ENCODE measurements at regions not wholly inside any gene's neighbourhood (a gene's known extent, or its start where the extent isn't known, plus 50 kb on each side); places are given as distances from the start of the nearest gene placed in this dataset.

DNA sequence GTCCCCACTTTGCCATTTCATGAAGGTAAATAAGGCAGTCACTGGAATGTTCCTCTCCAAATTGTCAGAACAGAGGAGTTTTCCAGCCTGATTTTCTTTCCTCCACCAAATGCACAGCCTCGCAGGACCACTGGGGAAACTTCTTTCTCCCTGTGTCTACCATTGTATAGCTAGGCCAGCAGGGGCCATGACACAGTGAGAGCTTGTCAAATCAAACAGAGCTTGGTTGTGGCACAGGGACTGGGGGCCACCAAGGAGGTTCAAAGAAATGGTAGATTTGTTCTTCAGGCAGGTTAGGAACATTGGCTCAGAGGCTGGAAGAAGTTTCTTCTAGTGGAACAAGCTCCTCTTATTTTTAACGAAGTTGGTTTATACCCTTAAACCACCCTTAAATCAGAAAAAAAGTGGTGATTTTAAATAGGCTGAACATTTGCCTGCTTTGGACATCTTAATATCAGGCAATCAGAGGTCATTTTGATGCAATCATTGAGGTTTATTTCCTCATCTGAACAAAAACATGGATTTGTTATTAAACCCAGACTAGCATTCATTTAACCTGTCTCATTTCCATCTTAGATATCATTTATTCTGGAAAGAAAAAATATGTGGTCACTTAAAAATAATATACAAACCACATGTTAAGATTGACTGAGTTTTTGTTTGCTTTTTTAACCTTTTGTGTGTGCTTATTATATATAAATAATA lies 105.6 kb downstream of the GTPBP8 start:
- no peak for DNase-seq

DNA sequence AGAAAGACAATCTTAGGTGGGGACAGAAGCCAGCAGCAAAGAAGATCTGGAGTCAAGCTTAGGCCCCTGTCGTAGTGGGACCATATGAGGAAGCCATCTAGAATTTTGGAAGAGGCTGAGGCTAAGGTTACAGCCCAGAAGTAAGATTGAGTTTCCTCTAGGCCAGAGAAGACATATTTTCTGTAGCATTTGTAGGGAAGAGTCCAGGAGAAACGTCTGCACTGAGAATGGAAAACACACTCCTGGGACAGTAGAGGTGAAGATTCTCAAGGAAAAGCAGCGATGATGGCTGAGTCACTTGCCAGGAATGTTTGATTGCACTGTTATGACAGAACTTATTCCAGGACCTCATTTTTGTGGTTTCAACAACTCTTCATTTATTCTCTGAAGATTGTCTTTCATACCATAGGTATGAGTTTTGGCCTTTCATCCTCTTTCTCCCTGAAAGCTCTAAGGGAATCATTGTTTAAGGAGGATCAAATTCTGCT lies 107.2 kb downstream of the GTPBP8 start:
- DNase-seq = no peak

DNA sequence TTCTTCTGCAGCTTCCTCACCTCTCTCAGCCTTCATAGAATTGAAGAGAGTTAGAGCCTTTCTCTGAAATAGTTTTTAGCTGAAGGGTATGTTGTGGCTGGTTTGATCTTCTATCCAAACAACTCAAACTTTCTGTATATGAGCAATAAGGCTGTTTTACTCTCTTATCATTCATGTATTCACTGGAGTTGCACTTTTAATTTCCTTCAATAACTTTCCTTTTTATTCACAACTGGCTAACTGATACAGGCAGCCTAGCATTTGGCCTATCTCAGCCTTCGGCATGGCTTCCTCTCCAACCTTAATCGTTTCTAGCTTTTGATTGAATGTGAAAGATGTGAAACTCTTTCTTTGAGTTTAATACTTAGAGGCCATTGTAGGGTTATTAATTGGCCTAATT lies 109.3 kb downstream of the GTPBP8 start:
- DNase-seq = no peak

DNA sequence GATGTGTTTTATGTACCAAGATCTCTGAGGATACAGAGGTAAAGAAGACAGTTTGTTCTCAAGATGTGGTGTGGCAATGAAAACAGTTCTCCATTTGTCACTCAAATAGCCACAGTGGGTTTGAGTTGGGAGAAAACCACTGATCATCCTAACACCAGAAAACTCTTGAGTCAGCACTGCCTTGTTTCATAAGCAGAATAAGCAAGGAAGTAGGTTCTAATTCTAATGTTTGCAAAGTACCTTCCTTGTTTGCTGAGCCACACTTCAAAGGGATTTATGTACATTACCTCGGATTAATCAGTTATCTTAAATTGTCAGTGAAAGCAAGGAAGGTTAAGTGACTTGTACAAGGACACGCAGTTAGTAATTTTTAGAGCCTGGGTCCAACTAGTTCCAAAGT lies 107.8 kb upstream of the BOC start:
- DNase-seq = no peak

DNA sequence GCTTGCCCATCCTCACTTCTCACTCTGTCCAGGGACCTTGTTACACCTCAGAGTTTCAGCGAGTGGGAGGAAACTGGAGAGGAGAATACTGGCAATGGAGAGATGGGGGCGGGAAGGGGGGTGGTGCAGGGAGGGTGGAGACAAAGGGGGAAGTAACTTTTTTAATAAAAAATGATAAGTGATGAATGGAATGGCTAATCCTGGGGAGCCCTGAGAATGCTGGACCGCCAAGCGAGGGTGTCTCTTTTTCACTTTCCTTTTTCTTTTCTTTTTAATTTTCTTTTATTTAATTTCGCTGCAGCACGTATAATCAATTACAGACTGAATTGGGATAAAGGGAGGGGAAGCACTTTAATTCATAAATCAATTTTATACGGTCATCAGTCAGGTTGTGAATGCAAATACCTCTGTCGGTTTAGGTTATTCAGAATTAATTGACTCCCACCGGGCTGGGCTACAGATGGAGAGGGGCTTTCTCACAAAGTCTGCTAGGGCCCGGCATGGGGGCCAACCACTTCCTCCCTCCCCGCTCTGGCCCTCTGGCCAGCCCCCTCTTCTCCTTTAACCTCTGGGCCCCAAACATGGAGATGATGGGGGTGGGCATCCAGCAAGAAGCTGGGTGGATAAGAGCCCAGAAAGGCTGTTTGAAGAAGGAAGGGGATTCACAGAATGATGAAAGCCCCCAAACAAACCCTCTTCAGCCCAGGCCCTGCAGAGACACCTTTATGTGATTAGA lies 106.8 kb upstream of the BOC start:
- no peak for DNase-seq

DNA sequence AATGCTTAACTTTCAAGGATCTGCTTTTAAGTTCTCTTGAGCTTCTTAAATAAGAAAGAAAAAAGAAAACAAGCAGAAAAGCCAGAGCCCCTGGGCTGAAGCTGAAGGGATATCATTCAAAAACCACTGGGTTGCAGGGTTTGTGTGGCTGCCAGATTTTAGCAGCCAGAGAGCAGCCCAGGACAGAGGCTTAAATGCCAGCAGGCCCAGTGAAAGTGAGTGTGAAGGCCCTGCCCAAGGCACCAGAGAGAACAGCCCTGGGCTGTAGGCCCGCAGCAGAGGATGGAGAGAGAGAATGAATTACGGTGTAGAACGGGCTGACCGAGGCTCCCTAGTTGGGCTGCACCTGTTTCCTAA lies 106.3 kb upstream of the BOC start:
- peak in 30 of 51 donors; percentile 1 to 74 (median 22) for DNase-seq

DNA sequence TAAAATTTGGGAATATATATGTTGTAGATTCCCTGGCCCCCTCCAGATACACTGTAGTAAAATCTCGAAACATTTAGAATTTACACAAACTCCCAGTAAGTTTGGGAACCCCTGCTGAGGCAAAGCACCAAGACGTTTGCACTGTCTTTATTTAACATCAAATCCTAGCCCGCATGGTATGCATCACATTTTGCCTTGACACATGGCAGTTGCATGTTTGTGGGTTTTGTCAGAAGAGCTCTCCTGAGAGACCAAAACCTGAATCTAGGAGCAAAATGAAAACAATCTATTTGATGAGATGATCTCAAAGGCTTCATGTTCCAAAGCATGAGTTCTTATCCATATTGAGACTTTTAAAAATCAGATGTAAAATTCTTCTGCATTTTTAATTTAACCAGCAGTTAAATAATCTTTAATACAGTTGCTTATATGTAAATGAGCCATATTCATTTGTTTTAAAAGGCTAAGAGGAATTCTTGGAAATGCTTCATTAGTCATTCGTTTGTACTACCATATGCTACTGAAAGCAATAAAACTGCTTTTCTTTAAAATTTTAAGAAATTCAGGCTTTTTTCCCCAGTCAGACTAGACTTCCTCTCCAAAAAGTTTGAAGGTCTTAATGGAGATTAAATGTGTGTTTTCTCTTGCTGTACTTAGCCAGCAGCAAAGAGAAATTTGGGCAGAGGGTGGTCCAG lies 105.2 kb upstream of the BOC start:
- DNase-seq = no peak

DNA sequence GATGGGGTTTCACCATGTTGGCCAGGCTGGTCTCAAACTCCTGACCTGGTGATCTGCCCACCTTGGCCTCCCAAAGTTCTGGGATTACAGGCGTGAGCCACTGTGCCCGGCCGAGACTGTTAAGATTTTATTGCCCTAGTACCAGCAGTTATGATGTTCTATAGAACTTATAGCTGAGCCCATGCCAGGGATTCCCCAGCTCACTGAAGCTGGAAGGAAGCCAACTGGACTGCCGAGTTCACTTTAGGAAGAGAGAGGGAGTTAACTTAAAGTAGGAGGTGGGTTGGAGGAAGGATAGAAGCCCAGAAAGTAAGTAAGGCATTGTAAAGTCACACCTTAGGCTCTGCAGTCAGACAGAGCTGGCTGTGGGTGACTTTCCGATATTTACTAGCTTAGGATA lies 101.1 kb upstream of the BOC start:
- DNase-seq = no peak

DNA sequence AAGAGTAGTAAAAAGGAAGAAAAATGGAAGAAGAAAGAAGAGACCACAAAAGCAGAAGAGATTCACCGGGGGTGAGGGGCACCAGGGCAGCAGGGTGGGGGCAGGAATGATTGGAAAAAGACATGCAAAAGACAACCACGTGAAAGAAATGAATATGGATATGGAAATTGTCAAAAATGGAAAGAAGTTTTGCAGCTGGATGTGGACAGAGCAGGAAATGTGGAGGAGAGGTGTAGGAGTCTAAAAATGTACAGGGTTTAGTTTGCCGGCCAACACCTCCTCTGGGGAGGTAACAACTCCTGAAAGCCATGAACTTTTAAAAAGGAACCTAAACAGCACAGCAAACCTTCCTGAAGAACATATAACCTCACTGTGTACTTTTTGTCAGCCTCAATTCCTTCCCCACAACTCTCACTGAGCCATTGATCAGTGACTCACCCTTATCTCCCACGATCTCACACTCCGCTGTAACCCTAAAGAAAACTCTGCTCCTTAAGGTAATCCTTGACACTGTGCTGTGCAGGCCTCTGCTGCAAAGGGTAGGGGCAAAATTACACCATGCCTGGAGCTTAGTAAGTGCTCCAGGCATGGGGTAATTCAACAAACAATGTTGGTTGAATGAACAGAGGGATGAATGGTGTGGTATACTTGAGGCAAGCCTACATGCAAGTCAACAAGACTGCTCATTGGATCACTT lies 100.2 kb upstream of the BOC start:
- DNase-seq = no peak

DNA sequence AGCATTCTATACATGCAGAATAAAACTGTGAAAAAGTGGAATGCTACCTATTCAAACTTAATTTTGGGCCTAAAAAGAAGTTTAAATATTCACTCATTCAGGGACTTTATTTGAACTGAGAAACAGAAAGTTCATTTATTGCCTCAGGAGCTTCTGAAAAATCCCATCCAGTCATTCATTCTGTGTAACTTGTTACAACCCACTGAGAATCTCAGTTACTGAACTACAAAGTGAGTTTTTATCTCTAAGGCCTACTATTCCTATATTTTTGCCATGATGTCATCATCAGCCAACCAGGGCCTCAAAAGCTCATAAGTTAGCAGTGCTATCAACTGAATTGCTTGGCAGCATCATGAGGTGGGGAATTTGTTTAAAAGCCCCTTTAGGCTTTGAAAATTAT lies 98.0 kb upstream of the BOC start:
- DNase-seq = no peak

DNA sequence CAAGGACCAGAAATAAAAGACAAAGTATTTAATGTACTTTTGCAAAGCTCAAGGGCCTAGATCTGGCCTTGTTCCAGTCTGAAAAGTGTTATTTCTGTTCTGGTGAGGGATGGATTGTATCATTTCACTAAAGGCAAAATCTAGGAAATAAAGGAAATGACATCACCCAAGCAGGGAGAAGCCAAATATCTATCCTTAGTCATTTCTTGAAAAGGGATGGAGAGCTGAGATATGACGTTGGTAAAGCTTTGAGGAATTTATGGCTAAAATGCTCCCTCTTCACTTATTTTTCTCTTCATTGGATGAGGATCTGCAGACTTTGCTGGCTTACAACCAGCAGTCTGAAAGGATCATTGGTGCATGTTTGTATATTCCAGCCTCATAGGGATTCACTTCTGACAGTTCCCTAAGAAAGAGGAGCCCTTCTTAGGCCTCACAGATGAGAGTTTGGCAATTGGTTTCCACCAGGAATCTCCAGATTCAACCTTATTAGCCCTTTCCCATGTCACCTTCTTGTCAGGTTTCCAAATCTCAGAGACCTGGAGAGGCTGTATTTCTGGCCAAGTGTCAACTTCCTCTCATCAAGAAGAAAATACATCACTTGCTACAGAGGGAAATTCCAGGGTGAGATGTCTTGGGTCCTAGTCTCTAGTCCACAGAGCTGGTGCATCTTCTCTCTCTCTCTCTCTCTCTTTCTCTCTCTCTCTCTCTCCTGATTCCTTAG lies 93.7 kb upstream of the BOC start:
- DNase-seq = no peak

DNA sequence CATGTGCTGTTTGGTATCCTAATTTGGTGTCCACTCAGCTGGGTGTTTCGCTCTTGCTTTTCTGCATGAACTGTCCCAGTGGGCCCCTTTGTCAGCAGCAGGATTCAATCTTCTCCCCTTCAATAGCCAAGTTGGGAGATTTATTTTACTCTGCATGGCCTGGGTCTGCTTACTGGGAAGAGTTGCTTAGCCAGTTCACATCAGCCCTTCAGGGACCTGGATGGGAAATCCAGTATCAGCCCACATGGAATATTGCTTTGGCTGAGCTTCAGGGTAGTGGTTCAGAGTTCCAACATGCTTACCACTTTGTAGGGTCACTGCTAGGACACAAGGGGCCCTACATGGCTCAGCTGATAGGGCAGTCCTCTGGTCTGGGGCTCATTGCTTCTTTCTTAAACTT lies 93.0 kb upstream of the BOC start:
- no peak for DNase-seq

DNA sequence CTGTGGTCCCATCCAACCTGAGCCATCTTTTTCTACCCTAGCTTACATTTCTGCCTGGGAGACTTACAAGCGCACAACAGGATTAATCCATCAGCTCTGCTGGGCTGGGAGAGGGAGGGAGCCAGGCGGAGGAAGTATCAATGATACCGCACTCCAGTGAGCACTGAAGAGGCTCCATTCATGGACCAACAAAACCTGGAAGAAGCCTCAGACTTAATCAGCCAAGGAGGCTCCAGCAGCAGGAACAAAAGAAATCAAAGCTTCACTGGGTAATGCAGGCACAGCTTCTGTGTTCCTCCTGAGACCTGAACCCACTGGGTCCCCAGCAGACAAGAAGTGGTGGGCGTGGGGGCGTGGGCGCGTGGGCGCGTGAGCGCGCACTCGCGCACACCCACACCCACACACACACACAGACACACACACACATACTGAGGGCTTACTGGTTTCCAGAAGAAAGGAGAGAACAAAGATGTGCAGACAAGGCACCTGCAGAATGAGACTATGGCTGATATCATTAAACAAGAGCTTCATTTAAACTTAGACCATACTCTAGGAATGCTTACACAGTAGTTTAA lies 87.0 kb upstream of the BOC start:
- DNase-seq = no peak

DNA sequence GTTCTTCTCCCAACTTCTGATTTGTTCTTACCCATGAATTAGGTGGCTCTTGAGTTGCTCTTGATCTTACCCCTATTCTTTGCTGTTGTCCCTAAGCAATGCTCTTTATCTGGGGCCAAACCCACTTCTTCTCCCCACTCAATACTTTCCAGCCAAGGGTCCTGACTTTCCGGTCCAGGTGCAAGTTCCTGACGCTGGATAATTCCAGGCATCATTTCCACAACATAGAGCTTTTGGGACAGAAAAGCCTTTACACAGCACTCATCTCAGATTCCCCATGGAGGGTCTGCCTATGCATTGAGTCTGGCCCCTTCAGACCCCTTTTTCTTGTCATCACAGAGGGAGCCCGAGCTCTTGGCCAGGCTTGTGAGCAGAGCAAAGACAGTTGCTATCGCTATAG lies 85.4 kb upstream of the BOC start:
- no peak for DNase-seq

DNA sequence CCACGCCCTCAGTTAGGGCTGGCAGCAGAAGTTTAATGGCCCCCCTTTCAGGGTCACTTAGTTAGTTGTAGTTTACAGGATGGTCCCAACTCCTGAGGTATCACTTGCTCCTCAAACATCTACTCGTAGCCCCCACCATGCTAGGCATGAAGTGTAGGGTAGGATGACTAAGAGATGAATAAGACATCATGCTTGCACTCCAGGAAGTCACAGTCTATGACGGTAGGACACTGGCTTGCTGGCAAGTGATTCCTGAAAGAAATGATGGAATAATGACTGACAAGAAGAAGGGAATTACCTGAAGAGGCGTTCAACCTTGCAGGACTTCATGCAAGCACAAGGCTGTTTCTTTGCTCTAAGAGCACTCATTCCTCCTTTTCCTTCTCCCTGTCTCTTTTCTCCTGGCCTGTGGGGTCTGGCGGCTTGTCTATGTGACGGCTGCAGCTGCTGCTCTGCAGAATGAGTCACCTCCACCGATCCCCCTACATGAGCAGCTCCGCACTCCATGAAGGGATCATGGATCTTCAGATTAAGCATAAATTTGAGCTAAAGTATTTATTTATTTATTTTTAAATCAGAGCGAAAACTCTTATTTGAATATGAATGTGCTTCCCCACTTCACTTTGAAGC lies 82.9 kb upstream of the BOC start:
- no peak for DNase-seq

DNA sequence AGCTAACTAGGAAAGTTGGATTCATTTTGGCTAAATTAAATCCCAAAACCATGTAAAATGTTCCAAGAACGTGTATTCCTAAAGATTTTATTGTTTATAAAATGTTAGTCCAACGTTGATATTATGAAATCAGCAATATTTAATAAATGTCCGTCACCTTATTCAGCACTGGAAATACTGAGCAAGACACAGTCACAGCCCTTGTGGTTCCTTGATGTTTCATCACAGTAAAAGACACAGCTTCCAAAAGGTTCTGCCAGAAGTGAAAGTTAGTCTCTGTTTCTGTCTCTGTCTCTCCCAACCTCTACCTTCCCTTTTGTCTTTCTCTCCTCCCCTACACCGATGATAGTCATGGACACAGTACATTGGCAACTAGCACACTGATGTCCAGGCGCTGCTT lies 82.2 kb upstream of the BOC start:
- DNase-seq = no peak

DNA sequence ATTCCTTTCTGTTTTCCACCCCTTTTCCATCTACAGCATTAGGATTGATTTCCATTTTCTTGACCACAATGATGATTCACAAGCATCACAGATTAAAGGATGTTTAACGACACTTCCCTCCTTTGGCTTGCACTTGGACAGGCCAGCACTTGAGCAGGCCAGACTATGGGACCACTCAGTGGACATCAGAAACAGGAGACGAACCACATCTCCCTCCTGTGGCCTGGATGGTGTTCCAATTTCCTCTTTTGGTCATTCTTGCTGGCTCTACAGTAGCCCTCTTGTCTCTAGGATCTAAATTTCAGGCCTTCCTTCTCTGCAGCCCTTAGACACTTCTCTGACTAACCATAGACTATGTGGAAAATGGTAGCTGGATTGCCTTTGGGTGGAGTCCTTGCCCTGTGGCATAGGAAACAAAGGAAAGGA lies 78.8 kb upstream of the BOC start:
- no peak for DNase-seq

DNA sequence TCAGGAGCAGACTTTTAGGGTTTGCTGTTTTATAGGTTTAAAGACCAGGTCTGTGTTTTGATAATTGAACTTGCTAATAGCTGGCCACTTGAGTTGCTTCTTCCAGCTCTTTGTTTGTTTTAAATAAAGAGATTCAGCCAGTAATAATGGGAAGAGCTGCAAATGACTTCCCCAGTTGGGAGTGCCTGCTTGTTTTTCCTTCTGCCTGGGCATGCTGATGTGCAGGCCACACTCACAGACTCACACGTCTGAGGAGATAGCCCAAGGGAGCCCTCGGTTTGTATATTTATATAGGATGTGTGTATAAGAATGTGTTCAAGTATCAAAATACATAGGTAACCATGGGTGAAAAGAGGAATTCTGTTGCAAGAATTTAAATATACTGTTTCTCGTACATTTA lies 78.2 kb upstream of the BOC start:
- DNase-seq = no peak

DNA sequence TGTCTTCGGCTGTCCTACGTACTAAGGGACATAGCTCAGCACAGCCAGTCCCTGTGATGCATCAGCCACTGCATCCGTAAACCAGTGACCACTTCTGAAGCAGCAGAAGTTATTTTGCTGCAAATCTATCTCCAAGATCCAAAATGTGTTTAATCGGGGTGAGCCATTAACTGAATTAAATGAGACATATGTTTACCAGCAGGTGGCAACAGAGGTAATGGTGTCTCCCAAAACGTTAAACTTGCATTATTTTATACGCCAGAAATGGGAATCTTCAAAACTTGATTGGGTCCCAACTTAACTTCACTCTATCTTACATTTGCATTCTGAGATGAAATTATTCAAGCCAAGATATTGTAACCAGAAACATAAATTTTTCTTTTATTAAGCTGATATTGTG lies 75.3 kb upstream of the BOC start:
- peak in 1 of 51 donors; percentile 15 for DNase-seq

DNA sequence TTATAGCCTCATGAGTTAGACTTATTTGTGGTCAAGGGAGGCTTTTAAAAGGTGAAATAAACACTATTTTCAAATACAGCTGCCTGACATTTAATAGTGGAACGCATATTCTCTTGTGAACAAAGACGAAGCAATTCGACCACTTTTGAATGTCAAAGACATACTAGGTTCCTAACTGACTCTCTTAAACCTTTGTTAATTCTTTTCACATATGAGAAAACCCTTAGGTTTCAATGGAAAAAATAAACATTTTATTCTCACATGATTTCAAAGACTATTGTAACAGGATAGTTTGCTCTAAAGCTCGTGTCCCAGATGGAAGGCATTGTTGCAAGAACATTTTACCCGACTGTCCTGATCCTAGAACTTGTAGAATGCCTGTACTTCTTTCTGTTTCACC lies 74.8 kb upstream of the BOC start:
- DNase-seq = no peak

All from hypothalamus (tissue), 51 donors.